HUDEP-2 (cell line): ENCODE measurements at regions not wholly inside any gene's neighbourhood (a gene's known extent, or its start where the extent isn't known, plus 50 kb on each side); places are given as distances from the start of the nearest gene placed in this dataset.

ENCODE experiments used
- DNase-seq, 76 experiments: peaks; one replicate each; lab custom pipeline; 2025; ENCODE audit not compliant: unreplicated experiment in 76 of 76; lab: John Stamatoyannopoulos, UW

DNA sequence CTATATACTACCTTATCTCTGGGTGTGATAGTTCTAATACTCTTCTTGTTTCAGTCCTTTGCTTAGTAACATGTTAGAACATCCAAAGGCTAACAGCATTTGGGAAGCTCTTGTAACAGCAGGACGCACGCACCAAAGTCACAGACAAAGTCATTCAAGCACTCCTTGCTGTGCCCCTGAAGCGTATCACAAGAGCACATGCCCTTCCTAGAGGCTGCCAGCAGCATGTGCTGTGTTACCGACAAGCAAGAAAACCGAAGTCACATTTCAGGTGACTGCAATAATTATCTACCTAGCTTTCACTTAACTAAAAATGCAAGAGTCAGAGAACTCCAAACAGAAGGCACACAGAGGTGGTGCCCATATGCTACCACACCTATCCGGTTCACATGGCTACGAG, 194.1 kb downstream of the KLF12 start:
- DNase-seq = no peak

DNA sequence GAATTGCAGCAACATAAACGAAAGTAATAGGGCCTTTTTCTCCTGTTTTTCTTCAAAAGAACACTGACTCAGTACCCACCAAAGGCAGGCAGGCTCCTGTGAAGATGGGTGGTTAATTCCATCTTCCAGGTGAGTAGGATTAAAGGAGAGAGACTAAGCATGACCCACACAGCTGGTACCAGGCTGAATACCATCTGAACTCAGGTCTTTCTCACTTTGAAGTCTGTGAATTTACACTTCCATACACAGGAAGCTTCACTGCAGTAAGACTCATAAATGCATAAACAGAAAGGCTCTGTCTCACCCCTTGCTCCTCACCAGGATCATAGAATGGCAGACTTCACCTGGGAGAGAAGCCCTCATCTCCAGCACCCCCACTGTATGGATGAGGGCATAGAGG, 194.6 kb downstream of the KLF12 start:
- DNase-seq = no peak

DNA sequence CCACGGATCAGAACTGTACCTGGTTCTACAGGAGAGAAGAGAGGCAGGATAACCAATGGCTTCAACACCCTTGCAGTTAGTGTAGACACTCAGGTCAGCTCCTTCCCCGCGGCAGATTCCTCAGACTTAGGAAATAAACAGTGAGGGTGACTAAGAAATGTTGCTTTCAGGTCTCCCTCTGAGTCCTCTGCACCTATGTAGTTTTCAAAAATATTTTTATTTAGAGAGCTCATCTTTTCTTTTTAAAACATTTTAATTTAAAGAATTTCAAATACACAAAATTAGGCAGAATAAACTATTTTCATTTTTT, 195.2 kb downstream of the KLF12 start:
- no peak for DNase-seq

DNA sequence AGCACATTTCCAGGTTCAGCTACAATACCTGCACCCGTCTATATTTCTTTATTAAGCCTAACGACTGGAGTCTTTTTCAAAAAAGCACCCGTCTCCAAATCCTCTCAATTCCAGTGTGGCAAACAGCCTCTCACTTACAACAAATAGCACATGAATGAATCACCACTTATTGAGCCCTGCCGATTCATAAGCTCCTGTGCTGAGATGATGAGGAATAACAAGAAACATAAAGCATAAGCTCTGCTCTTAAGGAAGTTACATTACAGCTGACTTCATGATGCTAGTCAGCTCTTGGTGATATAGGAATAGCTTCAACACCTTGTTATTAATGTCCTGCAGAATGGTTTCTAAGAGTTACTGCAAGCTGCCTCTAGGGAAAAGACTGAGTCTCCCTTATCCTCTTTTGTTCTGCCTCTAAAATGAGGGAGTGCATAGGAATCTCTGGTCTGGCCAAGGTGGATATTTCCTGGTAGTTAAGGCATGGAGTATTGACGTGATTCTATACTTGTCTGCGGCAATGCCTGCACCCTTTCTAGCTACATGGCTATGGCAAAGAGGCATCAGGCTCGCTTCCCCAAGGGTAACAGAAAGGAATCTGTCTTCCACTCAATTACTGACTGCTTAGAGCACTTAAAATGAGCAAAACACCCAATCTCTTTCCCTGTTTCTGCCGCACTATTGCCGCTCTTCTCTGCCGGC, 195.7 kb downstream of the KLF12 start:
- DNase-seq = no peak

DNA sequence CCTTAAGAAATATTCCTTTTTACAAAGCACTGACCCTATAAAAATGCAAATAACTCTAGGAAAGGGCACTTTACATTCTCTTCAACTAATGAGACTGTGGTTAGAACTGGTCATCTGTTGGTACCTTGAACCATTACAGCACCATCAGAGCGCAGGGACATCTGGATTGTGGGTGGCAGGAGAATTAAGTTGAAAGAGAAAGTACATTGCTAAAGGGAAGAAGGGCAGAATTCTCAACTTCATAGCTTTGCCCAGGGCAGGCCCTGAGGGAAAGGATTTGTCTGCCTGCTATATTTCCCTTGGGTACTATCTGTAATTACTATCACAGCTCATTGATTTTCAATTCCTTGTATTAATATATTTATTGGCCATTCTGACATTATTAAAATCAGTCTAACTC, 196.8 kb downstream of the KLF12 start:
- DNase-seq = no peak

DNA sequence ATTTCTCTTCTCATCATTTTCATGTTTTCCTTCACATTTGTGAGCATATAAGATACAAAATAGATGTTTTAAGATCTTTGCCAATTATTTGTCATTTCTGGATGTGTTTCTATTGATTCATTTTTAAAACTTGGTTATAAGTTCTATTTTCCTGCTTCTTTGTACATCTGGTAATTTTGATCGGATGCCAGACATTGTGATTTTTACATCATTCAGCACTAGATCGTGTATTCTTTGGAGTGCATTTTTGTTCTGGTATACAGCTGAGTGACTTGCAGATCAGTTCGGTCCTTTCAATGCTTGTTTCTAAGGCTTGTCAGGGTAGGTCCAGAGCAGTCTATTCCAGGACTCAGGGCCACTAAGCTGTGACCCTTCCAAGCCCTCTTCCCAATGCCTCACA, 198.2 kb downstream of the KLF12 start:
- DNase-seq = no peak

DNA sequence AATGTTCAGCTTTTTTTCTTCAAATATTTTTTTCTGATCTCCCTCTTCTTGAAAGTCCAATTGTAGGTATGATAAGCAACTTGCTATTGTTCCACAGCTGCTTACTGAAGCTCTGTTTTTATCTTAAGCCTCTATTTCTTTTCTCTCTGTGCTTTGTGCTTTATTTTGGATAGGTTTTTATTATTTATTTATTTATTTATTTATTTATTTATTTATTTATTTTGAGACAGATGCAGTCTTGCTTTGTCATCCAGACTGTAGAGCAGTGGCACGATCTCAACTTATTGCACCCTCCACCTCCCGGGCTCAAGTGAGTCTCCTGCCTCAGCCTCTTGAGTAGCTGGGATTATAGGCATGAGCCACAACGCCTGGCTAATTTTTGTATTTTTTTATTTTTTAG, 199.4 kb downstream of the KLF12 start:
- no peak for DNase-seq

DNA sequence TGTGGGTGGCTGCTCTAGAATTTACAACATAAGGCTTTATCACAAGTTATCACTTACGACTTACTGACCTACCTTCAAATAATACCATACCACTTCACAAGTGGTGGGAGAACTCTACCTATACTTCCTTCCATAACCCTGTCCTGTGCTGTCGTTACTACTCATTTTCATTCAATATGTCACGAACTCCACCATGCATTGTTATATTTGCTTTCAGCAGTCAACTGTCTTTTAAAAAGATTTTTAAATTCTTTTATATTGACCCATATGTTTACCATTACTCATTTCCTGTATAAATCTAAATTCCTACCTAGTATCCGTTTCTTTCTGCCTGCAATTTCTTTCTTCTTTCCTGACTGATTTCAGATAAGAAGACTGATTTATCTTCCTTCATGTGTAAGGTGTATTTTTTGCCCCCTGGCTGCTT, 200.0 kb downstream of the KLF12 start:
- no peak for DNase-seq

DNA sequence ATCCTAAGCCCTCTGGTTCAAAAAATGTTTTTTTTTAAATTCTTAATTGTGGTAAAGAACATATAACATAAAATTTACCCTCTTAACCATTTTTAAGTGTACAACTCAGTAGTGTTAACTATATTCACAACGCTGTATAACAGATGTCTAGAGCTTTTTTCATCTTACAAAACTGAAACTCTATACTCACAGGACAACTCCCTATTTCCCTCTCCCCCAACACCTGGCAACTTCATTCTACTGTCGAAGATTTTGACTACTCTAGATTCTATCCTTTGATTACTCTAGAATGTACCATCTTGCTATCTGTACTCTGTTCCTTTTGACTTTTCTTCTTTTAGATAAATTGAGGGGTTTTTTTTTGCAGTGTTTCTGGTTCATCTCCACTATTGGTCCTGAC, 200.4 kb downstream of the KLF12 start:
- DNase-seq = no peak

DNA sequence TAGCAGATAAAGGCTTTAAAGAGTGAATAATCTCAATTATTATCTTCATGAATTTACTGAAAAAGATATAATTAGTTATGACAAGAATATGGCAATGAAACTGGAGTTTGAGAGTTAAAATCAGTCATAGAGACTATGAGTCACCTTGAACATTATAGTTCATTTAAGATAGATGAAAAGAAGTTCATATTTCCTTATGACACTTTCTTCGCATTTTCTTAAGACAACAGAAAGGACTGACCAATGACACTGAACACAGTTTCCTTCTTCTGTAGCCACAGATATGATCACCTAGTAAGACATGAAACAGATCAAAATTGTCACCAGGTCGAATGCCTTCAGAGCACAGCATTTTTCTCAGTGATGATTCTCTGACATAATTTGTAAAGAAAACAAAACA, 202.1 kb downstream of the KLF12 start:
- DNase-seq = no peak

DNA sequence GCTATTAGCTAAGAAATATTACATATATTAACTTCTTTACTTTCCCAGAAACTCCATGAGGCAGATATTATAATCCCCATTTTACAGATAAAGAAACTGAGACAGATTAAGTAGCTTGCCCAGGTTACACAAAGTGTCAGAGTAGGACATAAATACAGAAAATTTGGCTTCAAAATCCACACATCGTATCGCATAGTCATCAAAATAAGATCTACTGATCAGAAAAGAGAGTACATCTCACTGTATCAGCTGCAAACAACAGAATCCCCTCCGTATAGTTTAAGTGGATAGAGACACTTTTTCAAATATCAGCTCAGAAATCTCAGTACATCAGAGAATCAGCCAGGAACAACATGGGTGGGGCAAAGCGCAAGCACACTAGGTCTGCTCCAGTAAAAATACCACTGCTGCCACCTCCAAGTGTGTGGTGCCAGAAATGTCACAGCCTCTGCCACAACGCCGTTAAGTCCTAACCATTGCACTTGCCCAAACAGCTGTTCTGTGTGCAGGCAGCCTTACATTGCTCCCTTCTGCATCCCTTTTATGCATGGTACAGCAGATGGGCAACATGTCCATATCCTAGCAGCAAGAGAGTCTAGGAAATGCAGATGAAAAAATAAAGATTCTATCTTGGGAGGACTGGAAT, 204.8 kb downstream of the KLF12 start:
- DNase-seq = no peak

DNA sequence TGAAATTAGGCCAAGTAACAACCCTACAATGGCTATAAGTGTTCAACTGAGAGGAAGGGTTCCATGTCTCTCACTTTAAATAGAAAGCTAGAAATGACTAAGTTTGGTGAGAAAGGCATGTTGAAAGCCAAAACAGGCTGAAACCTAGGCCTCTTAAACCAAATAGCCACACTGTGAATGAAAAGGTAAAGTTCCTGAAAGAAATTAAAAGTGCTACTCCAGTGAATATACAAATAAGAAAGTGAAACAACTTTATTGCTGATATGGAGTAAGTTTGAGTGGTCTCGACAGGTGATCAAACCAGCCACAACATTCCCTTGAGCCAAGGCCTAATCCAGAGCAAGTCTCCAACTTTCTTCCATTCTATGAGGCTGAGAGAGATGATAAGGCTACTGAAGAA, 209.6 kb downstream of the KLF12 start:
- no peak for DNase-seq

DNA sequence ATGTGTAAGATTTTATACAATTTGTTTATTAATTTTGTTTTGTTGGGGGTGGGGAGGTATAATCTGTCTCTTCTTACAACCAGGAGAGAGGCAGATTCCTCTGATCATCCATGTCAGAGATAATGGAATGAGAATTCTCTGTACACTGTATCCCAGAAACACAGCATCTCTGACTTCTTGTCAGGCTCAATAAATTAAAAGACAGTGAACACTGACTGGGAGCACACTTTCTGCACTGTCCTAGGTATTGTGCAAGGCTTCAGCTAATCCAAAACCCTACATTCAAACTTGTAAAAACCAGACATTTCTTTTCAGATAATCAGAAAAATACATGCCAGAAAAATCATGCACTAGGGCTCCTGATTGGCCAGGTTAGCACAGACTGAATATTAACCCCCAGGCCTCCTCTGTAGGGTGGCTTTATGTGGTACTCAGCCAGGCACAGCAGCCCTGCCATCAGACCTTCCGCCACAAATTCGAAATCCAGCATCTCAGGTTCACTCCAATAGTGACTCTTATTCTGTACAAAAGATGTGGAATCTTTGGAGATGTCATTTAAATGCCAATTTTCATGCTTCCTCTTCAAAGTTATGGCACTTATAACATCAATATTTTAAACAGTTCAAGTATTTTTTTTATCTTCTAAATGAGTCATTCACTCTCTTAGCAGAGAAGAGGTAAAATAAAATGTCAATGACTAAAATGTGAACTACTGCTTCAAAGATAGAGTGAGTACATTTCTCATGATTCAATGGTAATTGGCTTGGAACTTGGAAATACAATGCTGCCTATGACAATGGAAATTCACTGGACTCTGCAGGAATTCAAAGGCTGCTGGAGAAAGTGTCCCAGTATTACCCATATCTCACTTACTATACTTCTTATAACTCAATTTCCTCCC, 211.5 kb downstream of the KLF12 start:
- DNase-seq = no peak

DNA sequence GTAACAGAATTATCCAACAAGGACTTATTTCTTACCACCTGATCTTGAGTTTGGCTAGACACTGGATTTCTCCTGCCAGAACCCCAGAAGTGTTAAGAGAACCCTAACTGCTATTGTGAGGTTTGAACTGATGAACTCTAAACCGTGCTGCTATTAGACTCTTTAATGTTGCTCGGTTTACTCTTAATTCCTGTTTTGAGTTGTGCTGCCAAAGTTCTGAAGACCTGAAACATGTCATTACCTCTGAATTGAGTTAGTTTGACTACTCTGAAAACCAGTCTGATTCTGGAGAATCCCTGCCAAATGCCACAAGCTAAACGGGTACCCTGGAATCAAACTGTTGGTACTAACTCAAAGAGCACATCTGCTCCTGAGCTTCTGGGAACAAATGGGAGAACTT, 215.5 kb downstream of the KLF12 start:
- no peak for DNase-seq

DNA sequence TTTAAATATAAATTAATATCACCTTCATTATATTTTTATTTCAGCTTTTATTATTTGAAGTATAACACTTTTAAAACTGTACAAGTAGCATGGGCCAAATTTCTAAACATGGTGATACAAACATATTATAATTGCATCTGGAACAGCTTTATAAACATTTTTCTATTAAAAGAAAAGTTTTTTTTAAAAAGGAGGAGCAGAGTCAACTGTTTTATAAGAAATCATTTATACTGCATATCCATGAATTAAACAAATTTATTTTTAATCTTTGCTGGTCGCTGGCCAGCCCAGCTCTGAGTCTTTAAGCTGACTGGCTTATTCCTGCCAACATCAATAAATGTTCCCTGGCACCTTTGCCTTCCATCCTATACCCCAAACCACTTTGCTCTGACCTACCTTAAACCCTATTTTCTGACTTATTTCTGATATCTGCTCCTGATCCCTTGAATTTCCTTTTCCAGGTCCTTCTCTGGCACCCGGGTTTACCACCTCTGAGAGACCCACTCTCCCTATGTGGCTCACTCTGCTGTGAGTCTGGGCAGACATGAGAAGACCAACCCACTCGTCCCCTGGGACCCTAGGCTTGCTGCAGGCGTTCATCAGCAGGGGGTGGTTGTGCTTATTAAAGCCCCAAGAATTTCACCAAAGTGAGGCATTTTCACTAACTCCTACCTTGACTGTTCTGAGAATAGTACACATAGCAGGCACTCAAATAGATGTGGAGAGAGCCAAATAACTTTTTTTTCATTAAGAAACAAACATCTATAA, 220.3 kb downstream of the KLF12 start:
- DNase-seq = no peak

DNA sequence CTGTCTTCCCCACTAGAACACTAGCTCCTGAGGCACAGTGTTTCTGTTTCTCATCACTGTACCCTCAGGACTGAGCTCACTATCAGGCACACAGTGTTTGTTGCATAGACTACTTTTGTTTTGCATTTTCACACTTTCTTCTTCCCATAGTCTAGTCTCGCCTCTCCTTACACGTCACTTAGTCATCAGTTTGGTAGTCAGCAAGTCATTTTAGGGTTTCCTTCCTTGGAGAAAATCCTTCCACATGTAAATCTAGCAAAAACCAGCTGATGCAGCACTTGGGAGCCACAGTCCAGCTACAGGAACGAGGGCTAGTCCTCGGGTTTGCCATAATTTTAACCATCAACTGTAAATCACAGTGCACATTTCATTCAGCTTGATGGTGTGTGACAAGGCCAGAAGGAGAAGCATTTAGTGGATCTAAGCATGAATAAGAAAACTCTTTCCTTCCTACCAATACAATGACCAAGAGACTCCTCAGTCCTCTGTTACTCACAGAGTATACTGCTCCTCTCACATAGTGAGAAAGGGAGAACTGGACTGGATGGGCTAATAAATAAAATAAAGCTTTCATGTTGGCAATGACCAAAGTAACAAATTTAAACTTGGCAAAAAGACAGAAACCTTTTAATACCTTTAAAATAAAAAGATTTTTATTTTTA, 221.0 kb downstream of the KLF12 start:
- DNase-seq = no peak

DNA sequence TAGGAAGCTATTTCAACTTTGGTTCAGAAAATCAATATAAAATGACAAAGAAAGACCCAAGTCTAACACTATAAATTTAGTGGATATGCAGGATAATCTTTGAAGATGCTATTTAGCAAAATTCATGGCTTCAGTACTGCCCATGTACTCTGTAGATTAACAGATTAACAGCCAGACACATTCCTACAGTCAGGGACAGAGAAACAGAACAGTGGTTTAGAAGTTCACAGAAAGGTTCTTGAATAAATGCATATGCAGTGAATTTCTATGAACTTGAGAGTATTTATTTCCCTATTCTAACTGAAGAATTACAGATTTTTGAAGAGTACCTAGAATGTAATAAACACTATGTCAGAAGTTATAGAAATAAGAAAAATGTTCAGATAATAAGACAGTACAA, 222.8 kb downstream of the KLF12 start:
- DNase-seq = no peak

DNA sequence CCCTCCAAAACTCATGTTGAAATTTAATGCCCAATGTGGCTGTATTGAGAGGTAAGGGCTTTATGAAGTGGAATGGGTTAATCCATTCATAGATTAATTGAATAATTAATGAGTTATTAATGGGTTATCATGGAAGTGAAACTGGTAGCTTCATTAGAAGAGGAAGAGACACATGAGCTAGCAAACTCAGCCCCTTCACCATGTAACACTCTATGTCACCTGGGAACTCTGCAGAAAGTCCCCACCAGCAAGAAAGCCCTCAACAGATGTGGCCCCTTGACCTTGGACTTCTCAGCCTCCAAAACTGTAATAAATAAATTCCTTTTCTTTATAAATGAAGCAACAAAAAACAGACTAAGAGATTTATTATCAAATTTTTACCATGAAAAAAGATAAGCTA, 223.5 kb downstream of the KLF12 start:
- DNase-seq = no peak

DNA sequence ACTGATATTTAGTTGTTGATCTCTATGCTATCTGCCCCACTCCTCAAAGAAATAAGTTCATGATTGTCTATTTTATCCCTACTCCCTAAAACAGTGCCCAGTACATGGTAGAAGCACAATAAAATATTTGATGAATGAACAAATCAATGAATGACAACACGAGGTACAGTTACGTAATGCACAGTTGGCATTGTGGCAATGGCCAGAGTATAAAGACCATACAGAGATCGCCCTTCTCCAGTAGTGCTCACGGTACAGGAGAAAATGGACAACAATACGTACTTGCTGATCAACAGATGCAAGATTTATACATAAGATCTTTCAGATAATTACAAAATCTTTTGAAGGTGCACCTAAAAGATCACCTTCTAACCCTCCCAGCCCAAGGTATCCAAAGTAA, 225.4 kb downstream of the KLF12 start:
- DNase-seq = no peak

DNA sequence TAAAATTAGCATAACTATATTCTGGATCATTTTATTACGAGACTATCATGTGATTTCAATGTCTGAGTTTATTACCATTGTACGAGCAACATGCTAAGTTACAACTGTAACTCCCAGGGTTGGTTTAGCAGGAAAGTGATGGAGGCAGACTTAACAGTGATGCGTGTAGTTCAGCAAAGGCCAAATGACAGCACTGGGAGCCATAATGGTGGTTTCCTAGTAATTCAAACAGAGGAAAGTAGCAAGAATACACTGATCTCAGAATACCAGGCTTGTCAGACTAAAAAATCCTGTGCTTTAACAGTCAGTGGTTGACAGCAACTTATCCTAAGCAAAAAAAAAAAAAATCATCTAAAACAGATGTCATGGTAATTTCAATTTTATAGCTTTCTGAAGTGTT, 229.6 kb downstream of the KLF12 start:
- DNase-seq = no peak

DNA sequence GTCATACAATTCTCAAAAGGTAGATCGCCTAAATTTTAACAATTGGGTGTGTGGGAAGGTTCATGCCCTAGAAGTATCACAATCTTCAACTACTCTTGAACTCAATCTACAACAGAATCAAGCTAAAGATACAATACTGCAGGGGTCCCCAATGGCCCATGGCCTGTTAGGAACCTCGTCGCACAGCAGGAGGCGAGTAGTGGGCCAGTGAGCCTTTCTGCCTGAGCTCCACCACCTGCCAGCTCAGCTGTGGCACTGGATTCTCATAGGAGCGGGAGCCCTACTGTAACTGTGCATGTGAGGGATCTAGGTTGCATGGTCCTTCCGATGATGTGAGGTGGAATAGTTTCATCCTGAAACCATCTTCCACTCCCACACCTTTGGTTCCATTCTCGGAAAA, 230.6 kb downstream of the KLF12 start:
- DNase-seq = no peak
